GM18498 (cell line): ENCODE measurements at regions not wholly inside any gene's neighbourhood (a gene's known extent, or its start where the extent isn't known, plus 50 kb on each side); places are given as distances from the start of the nearest gene placed in this dataset.
"Not testable (repeated sequence)": the region's sequence is repeated elsewhere in the genome, so short reads cannot be mapped to it uniquely, and the experiment has no call there.

Source experiments
- ATAC-seq: cut with Tn5 transposase; IDR thresholded peaks from one replicate; pipeline ENCODE4 v1.9.1; 2021; ENCODE audit warnings: mild to moderate bottlenecking, moderate library complexity; ENCODE audit not compliant: unreplicated experiment

GRCh38 chr17:31750578-31750977 lies 108.5 kb downstream of the COPRS start:
- no peak for ATAC-seq

- no peak for ATAC-seq
Observed at GRCh38 chr17:31748881-31749280, 110.2 kb downstream of the COPRS start.

GRCh38 chr17:31746884-31747495 lies 112.1 kb downstream of the COPRS start:
- no peak for ATAC-seq

GRCh38 chr17:31745964-31746600 lies 113.0 kb downstream of the COPRS start:
- no peak for ATAC-seq

- ATAC-seq = no peak
Observed at GRCh38 chr17:31744511-31744951, 114.5 kb downstream of the COPRS start.

GRCh38 chr17:31743797-31744196 lies 115.2 kb downstream of the COPRS start:
- ATAC-seq = no peak

- ATAC-seq = no peak
Observed at GRCh38 chr17:31741371-31741770, 117.7 kb downstream of the COPRS start.

- no peak for ATAC-seq
Observed at GRCh38 chr17:31740611-31741082, 118.4 kb downstream of the COPRS start.

- no peak for ATAC-seq
Observed at GRCh38 chr17:31738996-31739699, 119.9 kb downstream of the COPRS start.

- no peak for ATAC-seq
Observed at GRCh38 chr17:31738488-31738887, 120.6 kb downstream of the COPRS start.

GRCh38 chr17:31738067-31738466 lies 121.0 kb downstream of the COPRS start:
- ATAC-seq = no peak

GRCh38 chr17:31736855-31737625 lies 122.0 kb downstream of the COPRS start:
- ATAC-seq = no peak

GRCh38 chr17:31733326-31733725 lies 125.7 kb downstream of the COPRS start:
- no peak for ATAC-seq

GRCh38 chr17:31731585-31732154 lies 127.4 kb downstream of the COPRS start:
- not testable (repeated sequence) for ATAC-seq

GRCh38 chr17:31731118-31731517 lies 127.9 kb downstream of the COPRS start:
- ATAC-seq = no peak

- ATAC-seq = no peak
Observed at GRCh38 chr17:31726980-31727427, 132.0 kb downstream of the COPRS start.

GRCh38 chr17:31724619-31725018 lies 134.4 kb downstream of the COPRS start:
- ATAC-seq = no peak

GRCh38 chr17:31724026-31724425 lies 135.0 kb downstream of the COPRS start:
- ATAC-seq = no peak

GRCh38 chr17:31722251-31723056 lies 136.6 kb downstream of the COPRS start:
- ATAC-seq = no peak
